ENCODE measurements at regions not wholly inside any gene's neighbourhood (a gene's known extent, or its start where the extent isn't known, plus 50 kb on each side); places are given as distances from the start of the nearest gene placed in this dataset.

- intact Hi-C loops (cut with DNase I), result no loop called here
- 91 to 96% (median 95%) methylated on average over 2 of the region's 2 CpGs for WGBS, 4 donors
- H3K9me3 ChIP-seq (replicated peaks in 1 of 3), result peaks cover 0 to 7% (median 0%) of the 10 kb centered on the region in 3 donors
- no peaks in the 10 kb centered on the region for H3K36me3 ChIP-seq (replicated peaks in 1 of 2)
- H3K4me3 ChIP-seq, result no peak overlapping the region
- TF ChIP-seq POLR2A (IDR thresholded peaks at IDR 0.05) (no peak), CTCF (IDR thresholded peaks at IDR 0.05) (no peak)
- no peak for DNase-seq
- no peak overlapping the region for H3K27ac ChIP-seq
- no peaks in the 10 kb centered on the region for H3K27me3 ChIP-seq
- H3K4me1 ChIP-seq (replicated peaks in 1 of 2), result no peaks in the 10 kb centered on the region
Observed at GRCh38 chr3:67804089-67804488, 149.7 kb upstream of the SUCLG2 start.

- Histone ChIP-seq H3K4me3 (no peak overlapping the region), H3K27ac (no peak overlapping the region), H3K4me1 (replicated peaks in 1 of 2) (no peaks in the 10 kb centered on the region), H3K27me3 (no peaks in the 10 kb centered on the region), H3K36me3 (replicated peaks in 1 of 2) (no peaks in the 10 kb centered on the region), H3K9me3 (replicated peaks in 1 of 3) (peaks cover 0 to 6% (median 0%) of the 10 kb centered on the region in 3 donors)
- intact Hi-C loops (cut with DNase I), result no loop called here
- DNase-seq, result no peak
- 38 to 59% (median 50%) methylated on average over 1 of the region's 1 CpG for WGBS, 4 donors
- TF ChIP-seq CTCF (IDR thresholded peaks at IDR 0.05), result no peak
- no peak for TF ChIP-seq POLR2A (IDR thresholded peaks at IDR 0.05)
Observed at GRCh38 chr3:67798412-67798811, 144.0 kb upstream of the SUCLG2 start.

GRCh38 chr3:67791620-67792019 is 137.2 kb upstream of the SUCLG2 start:
- TF ChIP-seq CTCF (IDR thresholded peaks at IDR 0.05), result no peak
- no peak for TF ChIP-seq POLR2A (IDR thresholded peaks at IDR 0.05)
- 73 to 91% (median 88%) methylated on average over 5 of the region's 5 CpGs for WGBS, 4 donors
- H3K9me3 ChIP-seq (replicated peaks in 1 of 3), result no peaks in the 10 kb centered on the region
- DNase-seq, result no peak
- no peaks in the 10 kb centered on the region for H3K4me1 ChIP-seq (replicated peaks in 1 of 2)
- intact Hi-C loops (cut with DNase I), result loop anchor here (5.0 kb wide), 1 partner anchor 409 kb away; no protein-coding TSS in a partner anchor
- no peaks in the 10 kb centered on the region for H3K27me3 ChIP-seq
- no peak overlapping the region for H3K27ac ChIP-seq
- H3K4me3 ChIP-seq, result no peak overlapping the region
- no peaks in the 10 kb centered on the region for H3K36me3 ChIP-seq (replicated peaks in 1 of 2)

GRCh38 chr3:67790043-67790442 is 135.6 kb upstream of the SUCLG2 start:
- H3K9me3 ChIP-seq (replicated peaks in 1 of 3), result no peaks in the 10 kb centered on the region
- H3K4me3 ChIP-seq, result no peak overlapping the region
- DNase-seq, result peak; percentile 30 to 77 (median 48)
- no peaks in the 10 kb centered on the region for H3K4me1 ChIP-seq (replicated peaks in 1 of 2)
- intact Hi-C loops (cut with DNase I), result loop anchor here (5.0 kb wide), 1 partner anchor 408 kb away; no protein-coding TSS in a partner anchor
- H3K27me3 ChIP-seq, result no peaks in the 10 kb centered on the region
- TF ChIP-seq POLR2A (IDR thresholded peaks at IDR 0.05) (no peak), CTCF (IDR thresholded peaks at IDR 0.05) (peak; percentile 46 to 80 (median 74))
- H3K36me3 ChIP-seq (replicated peaks in 1 of 2), result no peaks in the 10 kb centered on the region
- H3K27ac ChIP-seq, result no peak overlapping the region
- WGBS, 4 donors, result 34 to 47% (median 42%) methylated on average over 2 of the region's 2 CpGs
